ENCODE measurements at regions not wholly inside any gene's neighbourhood (a gene's known extent, or its start where the extent isn't known, plus 50 kb on each side); places are given as distances from the start of the nearest gene placed in this dataset.

DNA sequence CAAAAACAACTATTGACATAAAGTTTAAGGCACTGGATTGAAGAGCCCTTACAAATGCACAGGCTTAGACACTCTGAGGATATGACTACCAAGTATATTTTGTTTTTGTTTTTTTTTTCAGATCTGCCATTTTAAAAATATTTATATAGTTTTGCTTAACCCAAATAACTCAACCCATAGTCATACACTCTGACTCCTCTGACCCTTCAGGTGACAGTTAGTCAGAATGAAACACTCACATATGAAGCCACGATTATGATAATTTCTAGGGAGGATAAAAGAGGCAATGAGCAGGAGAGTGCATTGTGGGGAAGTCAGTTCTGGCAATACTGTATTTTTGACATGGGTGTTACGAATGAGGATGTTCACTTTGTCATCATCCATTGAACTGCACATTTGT, 774.7 kb downstream of the MECOM start:
- no peak for DNase-seq (ENCODE audit: low read depth)
- no peak overlapping the region for H3K4me3 ChIP-seq (ENCODE audit: control insufficient read depth, low read depth, low read length)
- TF ChIP-seq CTCF (conservative IDR thresholded peaks at IDR 0.05; ENCODE audit: control insufficient read depth, insufficient read depth, low read depth, low read length) = no peak

DNA sequence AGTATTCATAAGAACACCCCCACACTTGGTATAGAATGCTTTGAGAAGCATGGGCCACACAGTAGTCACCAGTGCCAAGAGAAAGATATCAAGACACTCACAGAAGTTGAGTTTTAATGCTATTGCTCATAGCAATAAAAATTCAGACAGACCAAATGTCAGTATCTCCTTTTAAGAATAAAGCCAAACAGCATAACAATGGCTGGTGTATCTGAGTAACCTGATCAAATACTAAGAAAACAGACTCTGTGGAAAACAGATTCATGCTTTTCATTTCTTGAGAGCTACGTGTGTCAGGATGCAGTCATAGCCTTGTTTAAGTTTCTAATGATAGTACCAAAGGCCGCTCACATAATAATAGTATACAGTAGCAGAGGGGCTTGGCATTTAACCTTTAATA, 778.5 kb downstream of the MECOM start:
- peak; percentile 65 for DNase-seq (ENCODE audit: low read depth)
- no peak overlapping the region for H3K4me3 ChIP-seq (ENCODE audit: control insufficient read depth, low read depth, low read length)
- no peak for TF ChIP-seq CTCF (conservative IDR thresholded peaks at IDR 0.05; ENCODE audit: control insufficient read depth, insufficient read depth, low read depth, low read length)

GRCh38 chr3:168884353-168884903, 779.1 kb downstream of the MECOM start:
- no peak overlapping the region for H3K4me3 ChIP-seq (ENCODE audit: control insufficient read depth, low read depth, low read length)
- DNase-seq (ENCODE audit: low read depth) = peak; percentile 82
- TF ChIP-seq CTCF (conservative IDR thresholded peaks at IDR 0.05; ENCODE audit: control insufficient read depth, insufficient read depth, low read depth, low read length) = no peak

DNA sequence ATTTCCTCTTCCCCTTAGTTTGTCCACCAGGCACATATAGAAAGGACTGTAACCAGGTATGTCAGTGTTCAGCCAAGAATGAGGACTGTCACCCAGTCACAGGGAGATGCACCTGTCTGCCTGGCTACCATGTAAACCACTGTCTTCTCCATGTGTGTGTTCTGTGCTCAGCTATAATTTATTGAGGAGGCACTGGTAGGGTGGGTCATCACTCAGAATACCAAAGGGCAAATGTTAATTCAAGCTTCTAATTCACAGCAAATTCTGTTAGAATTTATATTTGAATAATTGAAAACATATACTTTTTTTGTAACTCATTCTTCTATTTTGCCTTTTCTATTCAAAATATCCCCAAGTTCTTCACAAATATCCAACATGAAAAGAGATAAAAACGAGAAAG, 780.4 kb downstream of the MECOM start:
- no peak for TF ChIP-seq CTCF (conservative IDR thresholded peaks at IDR 0.05; ENCODE audit: control insufficient read depth, insufficient read depth, low read depth, low read length)
- no peak for DNase-seq (ENCODE audit: low read depth)
- H3K4me3 ChIP-seq (ENCODE audit: control insufficient read depth, low read depth, low read length) = no peak overlapping the region

DNA sequence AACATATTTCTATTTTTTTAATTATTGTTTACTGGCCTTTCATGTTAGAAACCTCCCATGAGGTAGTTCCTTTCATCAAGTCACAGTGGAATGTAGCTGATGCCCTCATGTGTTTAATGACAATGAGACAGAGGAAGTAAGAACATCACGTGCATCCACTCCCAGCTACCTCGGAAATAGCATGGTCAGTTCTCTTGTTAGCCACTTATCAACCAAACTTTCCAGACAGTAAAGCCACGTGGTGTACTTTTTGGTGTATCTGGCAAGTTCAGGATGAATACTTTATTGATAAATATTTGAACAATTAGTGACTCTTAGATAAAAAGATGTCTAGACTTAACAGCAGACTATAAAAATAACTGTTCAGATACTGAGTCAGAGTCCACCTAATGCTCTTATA, 781.7 kb downstream of the MECOM start:
- no peak for DNase-seq (ENCODE audit: low read depth)
- H3K4me3 ChIP-seq (ENCODE audit: control insufficient read depth, low read depth, low read length) = no peak overlapping the region
- no peak for TF ChIP-seq CTCF (conservative IDR thresholded peaks at IDR 0.05; ENCODE audit: control insufficient read depth, insufficient read depth, low read depth, low read length)

GRCh38 chr3:168878655-168879054, 782.9 kb upstream of the GOLIM4 start:
- peak; percentile 56 for DNase-seq (ENCODE audit: low read depth)
- no peak for TF ChIP-seq CTCF (conservative IDR thresholded peaks at IDR 0.05; ENCODE audit: control insufficient read depth, insufficient read depth, low read depth, low read length)
- no peak overlapping the region for H3K4me3 ChIP-seq (ENCODE audit: control insufficient read depth, low read depth, low read length)

- DNase-seq (ENCODE audit: low read depth) = no peak
- no peak overlapping the region for H3K4me3 ChIP-seq (ENCODE audit: control insufficient read depth, low read depth, low read length)
- TF ChIP-seq CTCF (conservative IDR thresholded peaks at IDR 0.05; ENCODE audit: control insufficient read depth, insufficient read depth, low read depth, low read length) = no peak
These were observed 782.2 kb upstream of the GOLIM4 start for GRCh38 chr3:168877899-168878298.

Measured in fibroblast of mammary gland (primary cell).